COLO829 (cell line): ENCODE measurements at regions not wholly inside any gene's neighbourhood (a gene's known extent, or its start where the extent isn't known, plus 50 kb on each side); places are given as distances from the start of the nearest gene placed in this dataset.
A peak's percentile ranks its signal among the peaks of the same experiment; 100 is the strongest.

ENCODE experiments used
- DNase-seq: peaks from one replicate; pipeline ENCODE4 v3.0.0; 2012; ENCODE audit warnings: low spot score

- no peak for DNase-seq
Observed at GRCh38 chr9:25613709-25614108, 64.5 kb downstream of the TUSC1 start.

GRCh38 chr9:25603106-25603505, 75.1 kb downstream of the TUSC1 start:
- no peak for DNase-seq

GRCh38 chr9:25602400-25603044, 75.7 kb downstream of the TUSC1 start:
- no peak for DNase-seq

GRCh38 chr9:25600501-25600900, 77.7 kb downstream of the TUSC1 start:
- DNase-seq: no peak

GRCh38 chr9:25584611-25585010, 93.6 kb downstream of the TUSC1 start:
- DNase-seq: no peak

GRCh38 chr9:25573281-25573680, 105.0 kb downstream of the TUSC1 start:
- DNase-seq: no peak

- DNase-seq: no peak
Observed at GRCh38 chr9:25571491-25571890, 106.8 kb downstream of the TUSC1 start.

GRCh38 chr9:25570802-25571201, 107.4 kb downstream of the TUSC1 start:
- no peak for DNase-seq

GRCh38 chr9:25562101-25562500, 116.1 kb downstream of the TUSC1 start:
- DNase-seq: no peak

GRCh38 chr9:25557645-25558300, 120.5 kb downstream of the TUSC1 start:
- DNase-seq: peak; percentile 2

- no peak for DNase-seq
Observed at GRCh38 chr9:25556540-25556939, 121.7 kb downstream of the TUSC1 start.

GRCh38 chr9:25548847-25549246, 129.4 kb downstream of the TUSC1 start:
- DNase-seq: no peak

GRCh38 chr9:25543806-25544205, 134.4 kb downstream of the TUSC1 start:
- DNase-seq: no peak

- DNase-seq: no peak
Observed at GRCh38 chr9:25542319-25542718, 135.9 kb downstream of the TUSC1 start.

GRCh38 chr9:25537808-25538207, 140.4 kb downstream of the TUSC1 start:
- DNase-seq: no peak

GRCh38 chr9:25519286-25519685, 159.0 kb downstream of the TUSC1 start:
- no peak for DNase-seq

- no peak for DNase-seq
Observed at GRCh38 chr9:25517701-25518100, 160.5 kb downstream of the TUSC1 start.

- no peak for DNase-seq
Observed at GRCh38 chr9:25513509-25514033, 164.7 kb downstream of the TUSC1 start.

- DNase-seq: no peak
Observed at GRCh38 chr9:25505644-25506043, 172.6 kb downstream of the TUSC1 start.

- DNase-seq: no peak
Observed at GRCh38 chr9:25481372-25481771, 196.9 kb downstream of the TUSC1 start.

GRCh38 chr9:25480696-25481095, 197.5 kb downstream of the TUSC1 start:
- DNase-seq: no peak

GRCh38 chr9:25472681-25473080, 205.6 kb downstream of the TUSC1 start:
- DNase-seq: no peak

GRCh38 chr9:25472085-25472607, 206.1 kb downstream of the TUSC1 start:
- no peak for DNase-seq

- no peak for DNase-seq
Observed at GRCh38 chr9:25461416-25461815, 216.8 kb downstream of the TUSC1 start.
